MCF 10A (cell line): ENCODE measurements at regions not wholly inside any gene's neighbourhood (a gene's known extent, or its start where the extent isn't known, plus 50 kb on each side); places are given as distances from the start of the nearest gene placed in this dataset.

ENCODE experiments used
- BruUV-seq: library from RNA; stranded (reverse); fragments of 400-500 nt; replicated peaks from 2 replicates; lab custom pipeline; 2021; lab: Mats Ljungman, UMichigan
- CTCF ChIA-PET: fragments of 300-600 bp; sonication (Branson Sonifier 250); formaldehyde crosslinking; extraction: SDS; loops from one replicate; lab custom pipeline; 2021; ENCODE audit warnings: antibody characterized with exemption, inconsistent platforms; lab: Yijun Ruan, JAX
- POLR2A ChIA-PET: fragments of 300-600, 350-650 bp; sonication (Branson Sonifier 250); formaldehyde crosslinking; extraction: SDS; loops from one replicate; lab custom pipeline; 2020; ENCODE audit warnings: antibody characterized with exemption, inconsistent platforms; lab: Yijun Ruan, JAX
- DNase-seq: peaks from one replicate; pipeline ENCODE4 v3.0.0-alpha.2; 2018; ENCODE audit not compliant: unreplicated experiment
- H3K27ac Mint-ChIP-seq: one replicate; pipeline ENCODE4 v1.8.0; 2022; ENCODE audit warnings: mild to moderate bottlenecking, low read depth, mixed read lengths; ENCODE audit not compliant: unreplicated experiment
- H3K27me3 Mint-ChIP-seq: one replicate; pipeline ENCODE4 v1.8.0; 2022; ENCODE audit warnings: mixed read lengths; ENCODE audit not compliant: insufficient read depth, unreplicated experiment
- H3K36me3 Mint-ChIP-seq: one replicate; pipeline ENCODE4 v1.8.0; 2022; ENCODE audit warnings: mild to moderate bottlenecking, moderate library complexity, mixed read lengths; ENCODE audit not compliant: insufficient read depth, unreplicated experiment
- H3K4me1 Mint-ChIP-seq: one replicate; pipeline ENCODE4 v1.8.0; 2022; ENCODE audit warnings: mixed read lengths; ENCODE audit not compliant: insufficient read depth, unreplicated experiment
- H3K4me3 Mint-ChIP-seq: one replicate; pipeline ENCODE4 v1.8.0; 2022; ENCODE audit warnings: mild to moderate bottlenecking, moderate library complexity, mixed read lengths; ENCODE audit not compliant: unreplicated experiment
- H3K9me3 Mint-ChIP-seq: one replicate; pipeline ENCODE4 v1.8.0; 2022; ENCODE audit warnings: mixed read lengths; ENCODE audit not compliant: unreplicated experiment
- CTCF ChIP-seq: fragments of 200-600 bp; IDR thresholded peaks from one replicate; pipeline ENCODE4 v1.8.0; 2022; ENCODE audit warnings: antibody characterized with exemption, mild to moderate bottlenecking; ENCODE audit not compliant: unreplicated experiment
- intact Hi-C: fragments of 100-400 bp; cut with micrococcal nuclease; formaldehyde crosslinking; loops from 2 replicates; pipeline ENCODE4 v1.14.1; 2022

DNA sequence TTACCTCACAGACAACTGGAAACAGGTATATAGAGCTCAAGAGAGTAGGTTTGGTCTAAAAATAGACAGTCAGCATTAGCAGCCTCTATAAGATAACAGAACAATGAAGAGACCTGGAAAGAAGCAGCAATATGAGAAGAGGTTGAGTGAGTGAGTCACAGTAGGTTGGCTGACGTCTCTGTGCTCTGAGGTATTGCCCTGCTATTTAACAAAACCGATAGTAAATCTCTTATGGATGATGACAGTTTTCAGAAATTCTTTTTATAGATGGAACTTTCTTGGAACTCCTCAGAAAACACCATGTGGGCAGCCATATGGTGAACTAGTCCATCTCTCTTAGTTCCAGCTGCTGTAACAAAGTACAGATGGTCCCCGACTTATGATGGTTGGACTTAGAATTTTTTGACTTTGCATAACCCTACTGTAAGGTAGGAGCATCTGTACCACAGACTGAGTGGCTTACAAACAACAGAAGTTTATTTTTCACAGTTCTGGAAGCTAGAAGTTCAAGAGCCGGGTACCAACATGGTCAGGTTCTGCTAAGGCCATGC lies 123.5 kb downstream of the MBD2 start:
- intact Hi-C loops, result no loop called here
- no peak overlapping the region for H3K27ac Mint-ChIP-seq
- ChIA-PET POLR2A (no interaction called here), CTCF (no interaction called here)
- DNase-seq, result peak; percentile 30
- H3K27me3 Mint-ChIP-seq, result no peaks in the 10 kb centered on the region
- TF ChIP-seq CTCF, result no peak
- BruUV-seq, result no TSS peak
- H3K9me3 Mint-ChIP-seq, result no peaks in the 10 kb centered on the region
- peaks cover 5% of the 10 kb centered on the region for H3K36me3 Mint-ChIP-seq
- no peak overlapping the region for H3K4me3 Mint-ChIP-seq
- no peaks in the 10 kb centered on the region for H3K4me1 Mint-ChIP-seq

GRCh38 chr18:54100466-54100865 lies 124.0 kb downstream of the MBD2 start:
- BruUV-seq, result no TSS peak
- CTCF ChIA-PET, result interaction anchor here (0.6 kb wide), 1 partner anchor 535 kb away, joined by 3 read pairs; no protein-coding TSS in a partner anchor
- intact Hi-C loops, result no loop called here
- H3K9me3 Mint-ChIP-seq, result no peaks in the 10 kb centered on the region
- no peaks in the 10 kb centered on the region for H3K27me3 Mint-ChIP-seq
- H3K36me3 Mint-ChIP-seq, result peaks cover 5% of the 10 kb centered on the region
- H3K4me3 Mint-ChIP-seq, result no peak overlapping the region
- no peaks in the 10 kb centered on the region for H3K4me1 Mint-ChIP-seq
- no peak for DNase-seq
- no peak for TF ChIP-seq CTCF
- H3K27ac Mint-ChIP-seq, result no peak overlapping the region
- POLR2A ChIA-PET, result no interaction called here

DNA sequence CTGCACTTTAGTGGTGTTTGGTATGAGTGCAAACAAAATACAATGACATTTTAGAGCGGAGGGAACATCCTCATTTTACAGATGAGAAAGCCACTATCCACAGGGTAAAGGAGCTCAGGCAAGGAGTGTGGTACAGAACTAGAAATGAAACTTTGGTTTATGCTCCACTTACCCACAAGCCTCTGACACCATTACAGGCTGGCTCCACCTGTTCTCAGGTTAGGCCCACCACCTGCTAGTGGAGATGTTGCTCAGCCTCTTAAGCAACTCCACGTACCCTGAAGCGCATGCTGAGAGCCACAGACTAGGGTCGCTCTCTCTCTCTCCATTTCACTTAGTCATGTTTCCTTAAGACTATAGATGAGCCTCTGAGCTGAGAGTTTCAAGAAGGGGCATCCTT lies 130.0 kb downstream of the MBD2 start:
- Mint-ChIP-seq H3K4me1 (peaks cover 11% of the 10 kb centered on the region), H3K27ac (no peak overlapping the region), H3K27me3 (no peaks in the 10 kb centered on the region), H3K36me3 (no peaks in the 10 kb centered on the region), H3K4me3 (no peak overlapping the region), H3K9me3 (no peaks in the 10 kb centered on the region)
- no peak for TF ChIP-seq CTCF
- POLR2A ChIA-PET, result interaction anchor here (0.6 kb wide), 1 partner anchor 15 kb away, joined by 3 read pairs; no protein-coding TSS in a partner anchor
- intact Hi-C loops, result no loop called here
- CTCF ChIA-PET, result interaction anchor here (1.2 kb wide), 1 partner anchor 11 kb away, joined by 3 read pairs; no protein-coding TSS in a partner anchor
- BruUV-seq, result no TSS peak
- no peak for DNase-seq

DNA sequence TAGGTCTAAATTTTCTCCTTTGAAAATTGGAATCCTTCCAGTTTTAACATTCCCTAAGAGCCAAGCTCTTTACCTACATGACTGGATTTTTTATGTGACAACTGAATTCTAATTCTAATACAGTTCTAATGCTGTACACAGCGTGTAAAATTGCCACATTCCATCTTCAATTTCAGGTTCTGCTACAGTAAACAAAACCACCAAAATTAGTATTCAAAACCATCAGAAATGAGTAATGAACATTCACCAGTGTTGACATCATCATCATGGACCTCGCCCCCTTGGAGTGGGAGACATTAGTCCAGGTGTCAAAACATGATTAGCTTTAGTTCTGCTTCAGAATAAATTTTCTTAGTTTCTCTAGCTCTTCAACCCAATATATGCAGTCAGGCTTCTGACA lies 133.6 kb downstream of the MBD2 start:
- CTCF ChIA-PET, result interaction anchor here (0.7 to 1.3 kb wide), 2 partner anchors 15 to 27 kb away, joined by 4 to 5 read pairs; no protein-coding TSS in a partner anchor
- no peak for TF ChIP-seq CTCF
- intact Hi-C loops, result no loop called here
- Mint-ChIP-seq H3K9me3 (no peaks in the 10 kb centered on the region), H3K27ac (no peak overlapping the region), H3K36me3 (no peaks in the 10 kb centered on the region), H3K27me3 (no peaks in the 10 kb centered on the region), H3K4me3 (no peak overlapping the region), H3K4me1 (peaks cover 11% of the 10 kb centered on the region)
- no TSS peak for BruUV-seq
- DNase-seq, result peak; percentile 14
- POLR2A ChIA-PET, result no interaction called here
